ENCODE measurements at regions not wholly inside any gene's neighbourhood (a gene's known extent, or its start where the extent isn't known, plus 50 kb on each side); places are given as distances from the start of the nearest gene placed in this dataset.

DNA sequence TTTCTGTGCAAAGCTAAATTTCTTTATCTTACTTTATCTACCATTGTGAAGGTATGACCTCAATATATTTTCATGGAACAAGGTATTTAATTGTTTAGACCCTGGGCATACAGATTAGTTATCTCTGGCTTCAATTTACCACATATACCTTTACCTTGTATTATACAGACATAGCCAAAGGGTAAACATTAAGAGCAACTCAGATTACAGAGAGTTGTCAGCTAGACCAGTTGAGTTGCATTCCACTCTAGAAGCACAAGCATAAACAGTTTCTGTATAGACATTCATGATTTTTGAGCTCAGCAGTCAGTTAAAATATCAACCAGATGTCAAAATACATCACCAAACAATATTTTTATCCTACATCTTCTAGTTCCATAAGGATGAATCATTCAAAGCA lies 857.3 kb upstream of the ZWINT start:
- TF ChIP-seq POLR2AphosphoS5 (IDR thresholded peaks at IDR 0.05; ENCODE audit: low read depth, low read length) (no peak), SIN3A (IDR thresholded peaks at IDR 0.05; ENCODE audit: borderline replicate concordance, insufficient read depth, low read length) (no peak), TAF1 (IDR thresholded peaks at IDR 0.05; ENCODE audit: borderline replicate concordance, insufficient read depth, low read length) (no peak), REST (IDR thresholded peaks at IDR 0.05; ENCODE audit: insufficient read depth in 1 of 2, low read depth in 2 of 2, low read length in 2 of 2) (no peak)

All from PFSK-1 (cell line).